Astrocyte (in vitro differentiated cells and primary cell): ENCODE measurements at regions not wholly inside any gene's neighbourhood (a gene's known extent, or its start where the extent isn't known, plus 50 kb on each side); places are given as distances from the start of the nearest gene placed in this dataset.

Source experiments
- DNase-seq: peaks from one replicate; pipeline ENCODE4 v3.0.0-alpha.2; 2010; ENCODE audit warnings: low read depth
- FAIRE-seq: peaks from 2 replicates; lab custom pipeline; 2011; peaks lifted over from hg19 to GRCh38; lab: Jason Lieb, UNC
- H2AFZ ChIP-seq: 2 replicates; pipeline ENCODE4 v1.6.0; 2012; ENCODE audit warnings: low read depth, low read length, inconsistent platforms
- H3K27ac ChIP-seq: 2 replicates; pipeline ENCODE4 v1.5.1; 2011; ENCODE audit warnings: low read depth, low read length, inconsistent platforms
- H3K27me3 ChIP-seq: 2 replicates; pipeline ENCODE4 v1.6.0; 2011; ENCODE audit warnings: low read length, inconsistent platforms; ENCODE audit not compliant: insufficient read depth
- H3K36me3 ChIP-seq: 2 replicates; pipeline ENCODE4 v1.5.1; 2011; ENCODE audit warnings: low read length, inconsistent platforms; ENCODE audit not compliant: insufficient read depth
- H3K4me1 ChIP-seq: 2 replicates; pipeline ENCODE4 v1.5.1; 2011; ENCODE audit warnings: low read length, inconsistent platforms; ENCODE audit not compliant: insufficient read depth
- H3K4me2 ChIP-seq: 2 replicates; pipeline ENCODE4 v1.6.0; 2012; ENCODE audit warnings: low read length, inconsistent platforms
- H3K4me3 ChIP-seq: 2 replicates; pipeline ENCODE4 v1.5.1; 2011; ENCODE audit warnings: low read depth, mild to moderate bottlenecking, low read length, inconsistent platforms; ENCODE audit not compliant: insufficient read depth
- H3K79me2 ChIP-seq: 2 replicates; pipeline ENCODE4 v1.6.0; 2012; ENCODE audit warnings: mild to moderate bottlenecking, low read length, inconsistent platforms; ENCODE audit not compliant: insufficient read depth
- H3K9ac ChIP-seq: 2 replicates; pipeline ENCODE4 v1.6.0; 2012; ENCODE audit warnings: mild to moderate bottlenecking, low read length, inconsistent platforms
- H3K9me3 ChIP-seq: 2 replicates; pipeline ENCODE4 v1.5.1; 2012; ENCODE audit warnings: low read depth, mild to moderate bottlenecking, low read length, inconsistent platforms; ENCODE audit not compliant: insufficient read depth
- H4K20me1 ChIP-seq: 2 replicates; pipeline ENCODE4 v1.6.0; 2012; ENCODE audit warnings: low read length, inconsistent platforms; ENCODE audit not compliant: insufficient read depth
- H3K27ac Mint-ChIP-seq: one replicate; pipeline ENCODE4 v1.8.0; 2021; ENCODE audit warnings: mild to moderate bottlenecking, mixed read lengths; ENCODE audit not compliant: unreplicated experiment
- H3K27me3 Mint-ChIP-seq: one replicate; pipeline ENCODE4 v1.8.0; 2021; ENCODE audit warnings: low read depth, mixed read lengths; ENCODE audit not compliant: unreplicated experiment
- H3K36me3 Mint-ChIP-seq: one replicate; pipeline ENCODE4 v1.8.0; 2021; ENCODE audit warnings: low read depth, mixed read lengths; ENCODE audit not compliant: unreplicated experiment
- H3K4me1 Mint-ChIP-seq: one replicate; pipeline ENCODE4 v1.8.0; 2021; ENCODE audit warnings: low read depth, mixed read lengths; ENCODE audit not compliant: unreplicated experiment
- H3K4me3 Mint-ChIP-seq: one replicate; pipeline ENCODE4 v1.8.0; 2021; ENCODE audit warnings: mild to moderate bottlenecking, moderate library complexity, mixed read lengths; ENCODE audit not compliant: unreplicated experiment
- H3K9me3 Mint-ChIP-seq: one replicate; pipeline ENCODE4 v1.8.0; 2021; ENCODE audit warnings: mild to moderate bottlenecking, mixed read lengths; ENCODE audit not compliant: unreplicated experiment
- CTCF ChIP-seq: IDR thresholded peaks from 2 replicates; pipeline ENCODE4 v1.5.1; 2011; ENCODE audit warnings: low read depth, mild to moderate bottlenecking, inconsistent platforms, low read length, moderate library complexity; ENCODE audit not compliant: insufficient read depth
- EZH2 ChIP-seq: IDR thresholded peaks from 2 replicates; pipeline ENCODE4 v1.6.1; 2012; ENCODE audit warnings: mild to moderate bottlenecking, low read length, inconsistent platforms; ENCODE audit not compliant: insufficient read depth

GRCh38 chr10:52915391-52915790, 142.8 kb upstream of the MBL2 start:
- Histone ChIP-seq H2AFZ (no peak overlapping the region), H3K27ac (no peak overlapping the region), H3K4me1 (no peaks in the 10 kb centered on the region), H3K4me3 (no peak overlapping the region), H3K79me2 (no peaks in the 10 kb centered on the region), H3K36me3 (no peaks in the 10 kb centered on the region), H3K9ac (no peak overlapping the region), H3K4me2 (no peak overlapping the region), H3K9me3 (no peaks in the 10 kb centered on the region), H4K20me1 (no peaks in the 10 kb centered on the region), H3K27me3 (no peaks in the 10 kb centered on the region)
- TF ChIP-seq CTCF, result no peak
- TF ChIP-seq EZH2, result no peak
- FAIRE-seq (no peak), DNase-seq (no peak)
- Mint-ChIP-seq H3K4me3 (no peak overlapping the region), H3K27ac (no peak overlapping the region), H3K36me3 (no peaks in the 10 kb centered on the region), H3K27me3 (no peaks in the 10 kb centered on the region), H3K9me3 (no peaks in the 10 kb centered on the region), H3K4me1 (no peaks in the 10 kb centered on the region)

GRCh38 chr10:52911163-52911562, 138.6 kb upstream of the MBL2 start:
- no peaks in the 10 kb centered on the region for H3K36me3 Mint-ChIP-seq
- H4K20me1 ChIP-seq, result no peaks in the 10 kb centered on the region
- no peak overlapping the region for H3K4me3 ChIP-seq
- TF ChIP-seq EZH2 (no peak), CTCF (no peak)
- no peak overlapping the region for H3K9ac ChIP-seq
- FAIRE-seq (no peak), DNase-seq (no peak)
- H3K27ac ChIP-seq, result no peak overlapping the region
- H2AFZ ChIP-seq, result no peak overlapping the region
- no peaks in the 10 kb centered on the region for H3K9me3 ChIP-seq
- no peaks in the 10 kb centered on the region for H3K36me3 ChIP-seq
- H3K4me1 Mint-ChIP-seq, result no peaks in the 10 kb centered on the region
- no peak overlapping the region for H3K27ac Mint-ChIP-seq
- no peaks in the 10 kb centered on the region for H3K9me3 Mint-ChIP-seq
- no peak overlapping the region for H3K4me2 ChIP-seq
- H3K4me3 Mint-ChIP-seq, result no peak overlapping the region
- H3K27me3 Mint-ChIP-seq, result no peaks in the 10 kb centered on the region
- H3K79me2 ChIP-seq, result no peaks in the 10 kb centered on the region
- no peaks in the 10 kb centered on the region for H3K27me3 ChIP-seq
- H3K4me1 ChIP-seq, result no peaks in the 10 kb centered on the region

- H3K27me3 Mint-ChIP-seq, result no peaks in the 10 kb centered on the region
- H3K27ac Mint-ChIP-seq, result no peak overlapping the region
- no peaks in the 10 kb centered on the region for H3K27me3 ChIP-seq
- H3K4me1 ChIP-seq, result no peaks in the 10 kb centered on the region
- H3K4me2 ChIP-seq, result no peak overlapping the region
- H3K4me1 Mint-ChIP-seq, result no peaks in the 10 kb centered on the region
- H3K9me3 Mint-ChIP-seq, result no peaks in the 10 kb centered on the region
- H3K79me2 ChIP-seq, result no peaks in the 10 kb centered on the region
- no peaks in the 10 kb centered on the region for H4K20me1 ChIP-seq
- no peaks in the 10 kb centered on the region for H3K9me3 ChIP-seq
- no peak overlapping the region for H3K4me3 ChIP-seq
- no peak for FAIRE-seq
- H2AFZ ChIP-seq, result no peak overlapping the region
- no peak overlapping the region for H3K27ac ChIP-seq
- DNase-seq, result no peak
- TF ChIP-seq CTCF (no peak), EZH2 (no peak)
- H3K36me3 Mint-ChIP-seq, result no peaks in the 10 kb centered on the region
- H3K4me3 Mint-ChIP-seq, result no peak overlapping the region
- H3K36me3 ChIP-seq, result no peaks in the 10 kb centered on the region
- no peak overlapping the region for H3K9ac ChIP-seq
These were observed 135.9 kb upstream of the MBL2 start for GRCh38 chr10:52908478-52908877.
